Kidney tubule cell (primary cell): ENCODE measurements at regions not wholly inside any gene's neighbourhood (a gene's known extent, or its start where the extent isn't known, plus 50 kb on each side); places are given as distances from the start of the nearest gene placed in this dataset.
A peak's percentile ranks its signal among the peaks of the same experiment; 100 is the strongest.

Source experiments
- DNase-seq: peaks from one replicate; pipeline ENCODE4 v3.0.0-alpha.2; 2018; ENCODE audit warnings: low spot score

- DNase-seq, result no peak
Observed at GRCh38 chr13:78779608-78780007, 120.7 kb upstream of the OBI1 start.

GRCh38 chr13:78777976-78778375 is 119.0 kb upstream of the OBI1 start:
- DNase-seq, result no peak

- DNase-seq, result no peak
Observed at GRCh38 chr13:78777396-78777795, 118.4 kb upstream of the OBI1 start.

DNA sequence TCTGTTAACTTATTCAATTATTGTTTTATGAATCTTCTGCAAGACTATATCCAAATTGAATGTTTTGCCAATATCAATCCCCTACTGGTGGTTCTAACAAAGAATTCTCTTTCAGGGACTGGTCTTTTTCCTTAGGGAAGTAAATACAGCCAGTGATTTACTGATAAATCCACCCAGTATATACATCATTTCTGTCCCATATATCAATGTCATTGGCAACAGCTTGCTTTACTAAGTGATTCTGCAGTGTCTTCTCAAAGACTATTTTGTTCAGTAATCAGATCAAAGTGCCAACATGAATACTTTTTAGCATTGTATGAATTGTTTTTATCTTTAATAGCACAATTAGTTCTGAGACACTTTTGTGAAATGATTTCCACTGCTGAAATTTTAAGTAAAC is 114.0 kb upstream of the OBI1 start:
- DNase-seq, result no peak

DNA sequence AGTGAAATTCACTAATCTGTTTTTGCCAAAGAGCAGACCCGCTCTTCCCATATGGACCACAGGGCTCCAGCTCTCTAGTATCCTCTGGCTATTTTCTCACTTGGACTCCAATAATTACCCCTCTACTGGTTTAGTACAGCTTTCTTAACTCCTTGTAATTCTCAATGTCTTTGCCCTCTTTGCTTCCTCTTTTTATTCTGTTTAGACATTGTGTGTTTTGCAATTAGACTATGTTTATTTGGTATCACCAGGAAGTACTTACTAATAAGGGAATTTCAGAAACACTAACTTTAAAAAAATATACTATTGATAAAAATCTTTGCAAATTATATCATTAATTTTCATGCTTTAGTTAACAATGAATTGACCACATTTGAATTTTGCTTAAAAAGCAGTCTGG is 111.6 kb upstream of the OBI1 start:
- no peak for DNase-seq

GRCh38 chr13:78768950-78769349 is 110.0 kb upstream of the OBI1 start:
- DNase-seq, result no peak

- no peak for DNase-seq
Observed at GRCh38 chr13:78764665-78765064, 105.7 kb upstream of the OBI1 start.

- DNase-seq, result no peak
Observed at GRCh38 chr13:78762825-78763224, 103.9 kb upstream of the OBI1 start.

DNA sequence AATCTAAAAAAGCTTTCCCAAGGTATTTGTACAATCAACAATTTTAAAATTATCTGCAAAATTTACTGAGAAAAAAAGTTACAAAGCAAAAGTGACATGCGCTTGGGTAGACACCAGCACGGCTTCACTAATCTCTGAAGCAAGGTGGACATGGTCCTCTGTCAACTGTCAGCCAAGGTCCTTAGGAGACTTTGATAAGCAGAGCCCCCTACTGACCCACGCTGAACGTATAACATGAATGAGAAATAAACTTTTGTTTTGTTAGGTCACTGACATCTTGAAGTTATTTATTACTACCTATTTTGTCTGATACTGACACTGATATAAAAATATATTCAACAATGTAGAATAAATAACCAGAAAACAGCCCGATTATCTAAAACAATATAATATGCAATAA is 100.7 kb upstream of the OBI1 start:
- DNase-seq, result no peak

DNA sequence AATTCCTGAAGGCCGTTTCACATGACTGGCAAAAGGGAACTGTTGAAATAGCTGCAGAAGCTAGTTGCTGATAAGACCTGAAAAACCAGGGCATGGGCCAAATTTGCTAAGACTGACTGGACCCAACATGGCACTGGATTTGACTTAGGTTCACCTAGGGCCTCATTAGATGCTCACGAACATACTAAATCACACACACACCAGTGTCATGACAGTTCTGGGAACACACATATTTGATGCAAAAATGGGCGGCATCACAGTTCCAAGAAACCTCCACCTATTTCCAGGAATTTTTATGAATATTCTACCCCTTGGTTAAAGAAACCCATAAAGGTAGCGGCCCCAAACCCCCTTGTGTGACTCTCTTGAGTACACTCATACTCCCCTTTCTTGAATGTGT is 99.6 kb upstream of the OBI1 start:
- no peak for DNase-seq

GRCh38 chr13:78753435-78753834 is 94.5 kb upstream of the OBI1 start:
- DNase-seq, result no peak

- no peak for DNase-seq
Observed at GRCh38 chr13:78750735-78751134, 91.8 kb upstream of the OBI1 start.

DNA sequence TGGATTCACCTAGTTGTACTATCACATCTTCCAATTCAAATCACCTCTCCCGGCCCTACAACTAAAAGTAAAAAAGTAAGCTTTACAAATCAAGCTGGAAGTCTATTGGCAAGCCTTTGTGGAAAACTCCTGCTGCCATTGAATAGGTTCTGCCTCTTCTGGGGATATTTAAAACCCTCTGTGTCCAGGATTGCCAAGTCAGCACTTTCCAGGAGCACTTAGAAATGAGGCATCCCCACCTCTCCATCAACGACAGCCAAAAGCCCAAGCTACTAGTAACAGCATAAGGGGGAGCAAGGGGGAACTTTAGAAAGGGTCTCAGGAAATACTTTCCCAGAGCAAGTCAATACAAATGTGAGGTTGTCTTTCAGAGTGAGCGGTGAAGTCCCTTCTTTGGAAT is 85.0 kb upstream of the OBI1 start:
- no peak for DNase-seq

DNA sequence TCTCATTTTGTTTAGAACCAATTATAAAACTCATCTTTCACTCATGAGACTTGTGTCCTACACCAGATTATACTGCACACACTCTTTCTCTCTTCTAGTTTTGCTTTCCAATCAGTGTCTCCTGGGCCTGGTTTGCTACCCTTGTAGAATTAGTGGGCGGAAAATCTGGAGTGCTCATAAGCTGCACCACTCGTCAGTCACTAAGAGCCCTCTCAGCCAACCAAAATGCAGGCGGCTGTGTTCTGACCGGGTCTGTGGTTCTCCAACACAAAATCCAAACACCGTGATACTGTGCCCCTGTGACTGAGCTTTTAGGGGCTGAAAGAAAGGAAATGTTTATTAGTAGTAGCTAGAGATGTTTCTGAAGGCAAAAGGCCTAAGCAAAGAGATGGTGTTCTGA is 83.7 kb upstream of the OBI1 start:
- no peak for DNase-seq

- peak; percentile 2 for DNase-seq
Observed at GRCh38 chr13:78736142-78736541, 77.2 kb upstream of the OBI1 start.

DNA sequence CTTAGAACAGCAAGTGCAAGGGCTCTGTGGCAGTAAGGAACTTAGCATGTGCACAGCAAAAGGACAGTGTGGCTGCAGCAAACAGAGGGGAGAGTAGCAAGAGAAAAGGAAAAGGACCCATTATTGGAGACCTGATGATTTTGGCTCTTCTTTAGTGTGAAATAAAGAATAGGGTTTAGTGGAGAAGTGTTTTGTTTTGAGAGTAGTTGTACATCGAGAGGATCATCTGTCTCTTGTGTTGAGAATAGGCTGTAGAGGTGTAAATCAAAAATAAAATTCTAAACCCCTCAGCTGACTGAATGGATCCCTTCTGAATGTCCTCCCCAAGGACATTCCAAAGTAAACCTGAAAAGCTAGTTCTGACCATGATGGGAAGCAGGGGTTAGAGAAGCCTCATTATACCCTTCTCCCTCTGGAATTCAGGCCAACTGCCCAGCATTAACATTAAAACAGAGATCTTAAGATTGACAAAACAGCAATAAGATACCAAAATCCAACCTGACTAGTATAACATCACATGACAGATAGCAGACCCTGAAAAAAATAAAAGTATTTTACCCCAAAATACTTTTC is 73.6 kb upstream of the OBI1 start:
- DNase-seq, result no peak

GRCh38 chr13:78722700-78723099 is 63.7 kb upstream of the OBI1 start:
- no peak for DNase-seq

- DNase-seq, result no peak
Observed at GRCh38 chr13:78719367-78719766, 60.4 kb upstream of the OBI1 start.

DNA sequence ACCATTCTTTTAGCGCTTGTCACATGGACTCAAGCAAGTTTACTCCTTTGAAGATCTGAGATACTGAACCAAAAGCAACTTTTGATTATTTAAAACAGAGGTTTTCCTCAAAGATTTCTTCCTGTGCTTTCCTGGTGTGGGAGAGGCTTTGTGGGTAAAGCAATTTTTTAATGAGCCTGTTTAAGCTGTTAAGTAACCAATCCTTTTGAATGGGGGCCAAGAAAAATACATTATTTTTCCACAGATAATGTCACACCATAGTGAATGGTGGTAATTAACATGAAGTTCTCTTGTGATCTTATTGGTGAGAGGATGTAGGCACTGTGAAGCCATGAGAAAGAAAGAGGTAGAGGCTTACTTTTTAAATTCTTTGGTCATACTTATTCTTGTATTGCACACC is 55.8 kb upstream of the OBI1 start:
- DNase-seq, result no peak

DNA sequence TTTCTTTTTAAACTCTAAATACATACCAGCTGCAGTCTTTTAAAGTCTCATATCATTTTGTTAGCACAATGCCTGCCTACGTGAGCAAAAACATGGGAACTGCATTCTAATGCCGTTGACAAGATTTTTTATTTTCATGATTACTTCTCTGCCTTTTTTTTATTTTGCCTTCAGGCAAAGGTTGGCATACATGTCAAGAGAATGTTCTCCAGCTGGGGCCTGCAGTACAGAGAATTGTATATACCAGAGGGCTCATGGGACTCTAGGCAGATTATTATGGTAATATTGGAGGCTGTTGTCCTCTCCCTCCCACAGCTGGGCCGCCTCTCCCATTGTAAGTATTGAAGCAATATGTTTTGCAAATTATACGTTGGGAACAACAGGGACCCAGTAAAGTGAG is 53.9 kb upstream of the OBI1 start:
- DNase-seq, result no peak

DNA sequence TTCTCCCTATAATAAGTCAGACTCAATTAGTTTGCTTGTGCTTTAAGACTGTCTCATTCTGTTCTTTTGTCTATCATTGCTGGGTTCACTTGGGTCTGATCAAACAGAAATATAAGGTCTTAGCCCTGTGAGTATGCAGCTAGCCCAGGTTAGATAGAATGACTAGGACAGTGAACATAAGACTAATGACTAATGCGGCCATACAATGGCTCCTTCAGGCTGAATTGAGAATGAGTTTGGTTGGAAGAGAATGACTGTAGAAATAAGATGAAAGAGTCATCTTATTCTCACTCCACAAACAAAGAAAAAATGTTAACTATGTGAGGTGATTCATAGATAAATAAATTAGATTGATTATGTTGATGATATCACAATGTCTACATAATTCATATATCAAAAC is 50.1 kb upstream of the OBI1 start:
- peak; percentile 6 for DNase-seq
